ENCODE measurements at regions not wholly inside any gene's neighbourhood (a gene's known extent, or its start where the extent isn't known, plus 50 kb on each side); places are given as distances from the start of the nearest gene placed in this dataset.

GRCh38 chr9:73537561-73537960 is 385.9 kb downstream of the ANXA1 start:
- Histone ChIP-seq H2BK5ac (ENCODE audit: low read depth, low read length, poor library complexity, severe bottlenecking) (no peak overlapping the region), H3K4me1 (ENCODE audit: control insufficient read depth, insufficient read depth, low read length) (no peaks in the 10 kb centered on the region), H2BK20ac (ENCODE audit: low read depth, low read length) (no peak overlapping the region), H2BK120ac (ENCODE audit: low read depth, low read length) (no peak overlapping the region), H2AK9ac (replicated peaks; ENCODE audit: low read depth, low read length, poor library complexity) (no peak overlapping the region), H4K91ac (ENCODE audit: insufficient read depth, low read depth, low read length) (no peak overlapping the region), H4K8ac (ENCODE audit: low read depth in 2 of 2, low read length in 2 of 2) (no peak overlapping the region), H3K9ac (ENCODE audit: low read depth, low read length) (no peak overlapping the region), H3K79me1 (ENCODE audit: low read depth in 1 of 2, low read length in 2 of 2) (no peaks in the 10 kb centered on the region), H3K27ac (ENCODE audit: insufficient read depth, low read length) (no peak overlapping the region), H4K5ac (ENCODE audit: low read depth, low read length) (no peak overlapping the region), H3K23ac (ENCODE audit: low read depth, low read length) (no peak overlapping the region), H2AFZ (replicated peaks; ENCODE audit: low read length, poor library complexity) (no peak overlapping the region), H4K20me1 (ENCODE audit: insufficient read depth, low read length) (no peaks in the 10 kb centered on the region), H3K9me1 (ENCODE audit: insufficient read depth, low read length) (no peaks in the 10 kb centered on the region), H3K4me2 (ENCODE audit: low read depth, low read length) (no peak overlapping the region), H2AK5ac (ENCODE audit: low read depth, low read length) (no peak overlapping the region), H3K56ac (ENCODE audit: extremely low read depth, insufficient read depth, low read length) (no peak overlapping the region), H3K36me3 (ENCODE audit: control insufficient read depth, insufficient read depth, low read length) (no peaks in the 10 kb centered on the region), H3K4ac (ENCODE audit: low read depth, low read length) (no peak overlapping the region), H3K18ac (ENCODE audit: low read depth, low read length) (no peak overlapping the region), H3K9me3 (ENCODE audit: control insufficient read depth, insufficient read depth, low read length) (no peaks in the 10 kb centered on the region), H3K14ac (replicated peaks; ENCODE audit: low read depth, low read length) (no peak overlapping the region), H3K4me3 (ENCODE audit: insufficient read depth, low read depth, low read length) (no peak overlapping the region), H2BK15ac (ENCODE audit: low read depth, low read length) (no peak overlapping the region), H3K27me3 (ENCODE audit: control insufficient read depth, insufficient read depth, low read length) (no peaks in the 10 kb centered on the region)
- TF ChIP-seq NFE2L2 (IDR thresholded peaks at IDR 0.05; ENCODE audit: low read depth, low read length) = no peak
- TF ChIP-seq CHD1 (IDR thresholded peaks at IDR 0.05; ENCODE audit: low read depth, low read length) = no peak
- no peak for TF ChIP-seq MAFK (IDR thresholded peaks at IDR 0.05; ENCODE audit: low read depth, low read length)
- TF ChIP-seq MXI1 (IDR thresholded peaks at IDR 0.05; ENCODE audit: borderline replicate concordance, low read depth, low read length) = no peak
- TF ChIP-seq POLR2A (IDR thresholded peaks at IDR 0.05; ENCODE audit: low read depth, low read length) = no peak
- TF ChIP-seq, protein P1, sequence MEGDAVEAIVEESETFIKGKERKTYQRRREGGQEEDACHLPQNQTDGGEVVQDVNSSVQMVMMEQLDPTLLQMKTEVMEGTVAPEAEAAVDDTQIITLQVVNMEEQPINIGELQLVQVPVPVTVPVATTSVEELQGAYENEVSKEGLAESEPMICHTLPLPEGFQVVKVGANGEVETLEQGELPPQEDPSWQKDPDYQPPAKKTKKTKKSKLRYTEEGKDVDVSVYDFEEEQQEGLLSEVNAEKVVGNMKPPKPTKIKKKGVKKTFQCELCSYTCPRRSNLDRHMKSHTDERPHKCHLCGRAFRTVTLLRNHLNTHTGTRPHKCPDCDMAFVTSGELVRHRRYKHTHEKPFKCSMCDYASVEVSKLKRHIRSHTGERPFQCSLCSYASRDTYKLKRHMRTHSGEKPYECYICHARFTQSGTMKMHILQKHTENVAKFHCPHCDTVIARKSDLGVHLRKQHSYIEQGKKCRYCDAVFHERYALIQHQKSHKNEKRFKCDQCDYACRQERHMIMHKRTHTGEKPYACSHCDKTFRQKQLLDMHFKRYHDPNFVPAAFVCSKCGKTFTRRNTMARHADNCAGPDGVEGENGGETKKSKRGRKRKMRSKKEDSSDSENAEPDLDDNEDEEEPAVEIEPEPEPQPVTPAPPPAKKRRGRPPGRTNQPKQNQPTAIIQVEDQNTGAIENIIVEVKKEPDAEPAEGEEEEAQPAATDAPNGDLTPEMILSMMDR (conservative IDR thresholded peaks at IDR 0.05; ENCODE audit: low read depth, low read length) = no peak
- TF ChIP-seq RFX5 (IDR thresholded peaks at IDR 0.05; ENCODE audit: low read depth, low read length) = no peak
- no peak for TF ChIP-seq RCOR1 (IDR thresholded peaks at IDR 0.05; ENCODE audit: insufficient replicate concordance, low read length)
- TF ChIP-seq FOS (IDR thresholded peaks at IDR 0.05; ENCODE audit: low read depth, low read length) = no peak
- TF ChIP-seq CEBPB (IDR thresholded peaks at IDR 0.05; ENCODE audit: low read depth, low read length) = no peak
- TF ChIP-seq ELK1 (IDR thresholded peaks at IDR 0.05; ENCODE audit: borderline replicate concordance, low read depth, low read length) = no peak
- no peak for TF ChIP-seq RAD21 (IDR thresholded peaks at IDR 0.05; ENCODE audit: low read length)
- no peak for TF ChIP-seq MAZ (IDR thresholded peaks at IDR 0.05; ENCODE audit: borderline replicate concordance, low read depth, low read length)
- TF ChIP-seq BHLHE40 (IDR thresholded peaks at IDR 0.05; ENCODE audit: low read depth, low read length) = no peak
- no peak for TF ChIP-seq SMC3 (IDR thresholded peaks at IDR 0.05; ENCODE audit: low read depth, low read length)
- TF ChIP-seq, protein P2, sequence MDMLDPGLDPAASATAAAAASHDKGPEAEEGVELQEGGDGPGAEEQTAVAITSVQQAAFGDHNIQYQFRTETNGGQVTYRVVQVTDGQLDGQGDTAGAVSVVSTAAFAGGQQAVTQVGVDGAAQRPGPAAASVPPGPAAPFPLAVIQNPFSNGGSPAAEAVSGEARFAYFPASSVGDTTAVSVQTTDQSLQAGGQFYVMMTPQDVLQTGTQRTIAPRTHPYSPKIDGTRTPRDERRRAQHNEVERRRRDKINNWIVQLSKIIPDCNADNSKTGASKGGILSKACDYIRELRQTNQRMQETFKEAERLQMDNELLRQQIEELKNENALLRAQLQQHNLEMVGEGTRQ (IDR thresholded peaks at IDR 0.05; ENCODE audit: low read depth, low read length) = no peak
- ChIA-PET POLR2A (ENCODE audit: unreplicated experiment) (no interaction called here), CTCF (no interaction called here)
- no TSS peak for BruUV-seq (replicated peaks)
- ATAC-seq (ENCODE audit: low read depth) (no peak), DNase-seq (no peak)
- WGBS, 2 experiments (ENCODE audit: extremely low coverage in 2 of 2, insufficient read length in 1 of 2) = no CpG with 5 or more reads among the region's 5 CpGs
- intact Hi-C loops (cut with micrococcal nuclease) = no loop called here
- dilution Hi-C loops (cut with HindIII; ENCODE audit: low sequenced_read_pairs, unreplicated experiment) = no loop called here
- in situ Hi-C loops (cut with MboI; ENCODE audit: low sequenced_read_pairs) = no loop called here

Data from IMR-90 (cell line).